GM12874 (cell line): ENCODE measurements at regions not wholly inside any gene's neighbourhood (a gene's known extent, or its start where the extent isn't known, plus 50 kb on each side); places are given as distances from the start of the nearest gene placed in this dataset.

Source experiments
- CTCF ChIP-seq: IDR thresholded peaks from 2 replicates; pipeline ENCODE4 v1.5.1; 2011; ENCODE audit warnings: low read depth, mild to moderate bottlenecking, control low read depth, low read length, moderate library complexity; ENCODE audit not compliant: insufficient read depth

- TF ChIP-seq CTCF, result no peak
These were observed 81.9 kb upstream of the ATXN3L start for GRCh38 chrX:13401724-13402123.

- no peak for TF ChIP-seq CTCF
These were observed 79.0 kb upstream of the ATXN3L start for GRCh38 chrX:13398839-13399238.

GRCh38 chrX:13397878-13398818 is 78.3 kb upstream of the ATXN3L start:
- TF ChIP-seq CTCF, result no peak

- TF ChIP-seq CTCF, result no peak
These were observed 77.1 kb upstream of the ATXN3L start for GRCh38 chrX:13396924-13397323.

- TF ChIP-seq CTCF, result no peak
These were observed 69.6 kb upstream of the ATXN3L start for GRCh38 chrX:13389501-13389900.

- no peak for TF ChIP-seq CTCF
These were observed 68.0 kb upstream of the ATXN3L start for GRCh38 chrX:13387666-13388494.

- no peak for TF ChIP-seq CTCF
These were observed 66.8 kb upstream of the ATXN3L start for GRCh38 chrX:13386636-13387035.
